OCI-LY1 (cell line): ENCODE measurements at regions not wholly inside any gene's neighbourhood (a gene's known extent, or its start where the extent isn't known, plus 50 kb on each side); places are given as distances from the start of the nearest gene placed in this dataset.

Source experiments
- H2AFZ ChIP-seq: fragments of 200-600 bp; sonication (generic), shearing (Covaris generic); 2 replicates; pipeline ENCODE4 v1.6.0; 2014; ENCODE audit warnings: antibody characterized with exemption, mild to moderate bottlenecking, low read length
- H3F3A ChIP-seq: fragments of 200-600 bp; sonication (generic), shearing (Covaris generic); 2 replicates; pipeline ENCODE4 v1.6.0; 2014; ENCODE audit warnings: mild to moderate bottlenecking, antibody characterized with exemption, low read length, moderate library complexity; ENCODE audit not compliant: insufficient read depth
- H3K27ac ChIP-seq: fragments of 200-600 bp; sonication (generic); 2 replicates; pipeline ENCODE4 v1.5.1; 2014; ENCODE audit warnings: low read length, mixed run types, mild to moderate bottlenecking, low read depth; ENCODE audit not compliant: poor library complexity, severe bottlenecking
- H3K27me3 ChIP-seq: fragments of 200-600 bp; sonication (generic); 2 replicates; pipeline ENCODE4 v1.6.0; 2014; ENCODE audit warnings: antibody characterized with exemption, mild to moderate bottlenecking, low read length, moderate library complexity; ENCODE audit not compliant: insufficient read depth
- H3K36me3 ChIP-seq: fragments of 200-600 bp; sonication (generic); 2 replicates; pipeline ENCODE4 v1.6.1; 2014; ENCODE audit warnings: mild to moderate bottlenecking, antibody characterized with exemption, low read length, moderate library complexity, mixed read lengths; ENCODE audit not compliant: insufficient read depth
- H3K4me1 ChIP-seq: fragments of 200-600 bp; sonication (generic); 2 replicates; pipeline ENCODE4 v1.5.1; 2014; ENCODE audit warnings: mild to moderate bottlenecking, low read length, moderate library complexity; ENCODE audit not compliant: insufficient read depth, severe bottlenecking
- H3K4me2 ChIP-seq: fragments of 200-600 bp; sonication (generic), shearing (Covaris generic); 2 replicates; pipeline ENCODE4 v1.6.1; 2014; ENCODE audit warnings: low read length
- H3K4me3 ChIP-seq: fragments of 200-600 bp; sonication (generic); 2 replicates; pipeline ENCODE4 v1.5.1; 2014; ENCODE audit warnings: low read length, low read depth, mild to moderate bottlenecking, mixed read lengths; ENCODE audit not compliant: poor library complexity, severe bottlenecking
- H3K79me2 ChIP-seq: fragments of 200-600 bp; shearing (Covaris generic); 2 replicates; pipeline ENCODE4 v1.6.1; 2016; ENCODE audit warnings: mixed run types, low read length, mixed read lengths; ENCODE audit not compliant: insufficient read depth
- H3K9ac ChIP-seq: fragments of 200-600 bp; sonication (generic), shearing (Covaris generic); 2 replicates; pipeline ENCODE4 v1.6.1; 2014; ENCODE audit warnings: mild to moderate bottlenecking, low read length, mixed read lengths
- H3K9me2 ChIP-seq: fragments of 200-600 bp; sonication (generic), shearing (Covaris generic); 2 replicates; pipeline ENCODE4 v1.6.1; 2014; ENCODE audit warnings: low read depth, mild to moderate bottlenecking, low read length, mixed read lengths
- H3K9me3 ChIP-seq: fragments of 200-600 bp; shearing (Covaris generic); 2 replicates; pipeline ENCODE4 v1.6.1; 2014; ENCODE audit warnings: low read length, mixed read lengths
- H4K20me1 ChIP-seq: fragments of 200-600 bp; sonication (generic), shearing (Covaris generic); 2 replicates; pipeline ENCODE4 v1.6.0; 2016; ENCODE audit warnings: mild to moderate bottlenecking, low read length; ENCODE audit not compliant: insufficient read depth
- CTCF ChIP-seq: fragments of 200-600 bp; sonication (generic), shearing (Covaris generic); IDR thresholded peaks from 2 replicates; pipeline ENCODE4 v1.5.1; 2017; ENCODE audit warnings: mild to moderate bottlenecking, antibody characterized with exemption, low read length, moderate library complexity, mixed read lengths
- EZH2 ChIP-seq: fragments of 200-600 bp; sonication (generic), shearing (Covaris generic); IDR thresholded peaks from 2 replicates; pipeline ENCODE4 v1.8.0; 2017; ENCODE audit warnings: borderline replicate concordance, mixed run types, mild to moderate bottlenecking, antibody characterized with exemption, low read length, moderate library complexity, mixed read lengths

DNA sequence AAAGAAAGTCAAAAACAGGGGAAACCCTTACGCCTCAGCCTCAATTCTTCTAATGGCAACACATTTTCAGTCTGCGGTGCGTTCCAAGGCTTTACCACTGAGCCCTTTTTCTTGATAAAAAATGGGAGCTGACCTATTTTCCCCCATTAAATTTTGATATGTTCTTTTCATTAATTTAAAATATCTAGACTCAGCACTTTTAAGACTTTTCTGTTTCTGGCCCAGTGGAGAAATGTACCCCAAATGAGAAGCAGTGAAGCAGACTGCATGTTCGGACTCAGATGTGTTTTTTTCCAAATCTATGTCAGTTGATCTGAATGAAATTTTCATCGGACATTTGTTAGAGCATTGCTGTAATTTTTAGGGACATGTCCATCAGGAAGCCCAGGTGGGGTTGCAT is 126.2 kb downstream of the SEC23IP start:
- no peak for TF ChIP-seq CTCF
- TF ChIP-seq EZH2: no peak
- Histone ChIP-seq H3K9me3 (no peaks in the 10 kb centered on the region), H3K4me3 (no peak overlapping the region), H3K79me2 (no peaks in the 10 kb centered on the region), H3K4me1 (no peaks in the 10 kb centered on the region), H3K4me2 (no peak overlapping the region), H3K27ac (no peak overlapping the region), H3K9ac (no peak overlapping the region), H3K9me2 (no peaks in the 10 kb centered on the region), H3K27me3 (no peaks in the 10 kb centered on the region; the same call in 1 of the 2 replicates), H3F3A (no peaks in the 10 kb centered on the region), H2AFZ (no peak overlapping the region), H4K20me1 (no peaks in the 10 kb centered on the region), H3K36me3 (no peaks in the 10 kb centered on the region)

- Histone ChIP-seq H3K9me2 (no peaks in the 10 kb centered on the region), H3K27me3 (no peaks in the 10 kb centered on the region; the same call in 1 of the 2 replicates), H3K4me1 (no peaks in the 10 kb centered on the region), H3K9me3 (no peaks in the 10 kb centered on the region), H2AFZ (no peak overlapping the region), H3K79me2 (no peaks in the 10 kb centered on the region), H3K4me3 (no peak overlapping the region), H3K4me2 (no peak overlapping the region), H4K20me1 (no peaks in the 10 kb centered on the region), H3K9ac (no peak overlapping the region), H3F3A (no peaks in the 10 kb centered on the region), H3K36me3 (no peaks in the 10 kb centered on the region), H3K27ac (no peak overlapping the region)
- TF ChIP-seq EZH2 (no peak), CTCF (no peak)
Observed at GRCh38 chr10:120019568-120019967, 127.0 kb downstream of the SEC23IP start.

DNA sequence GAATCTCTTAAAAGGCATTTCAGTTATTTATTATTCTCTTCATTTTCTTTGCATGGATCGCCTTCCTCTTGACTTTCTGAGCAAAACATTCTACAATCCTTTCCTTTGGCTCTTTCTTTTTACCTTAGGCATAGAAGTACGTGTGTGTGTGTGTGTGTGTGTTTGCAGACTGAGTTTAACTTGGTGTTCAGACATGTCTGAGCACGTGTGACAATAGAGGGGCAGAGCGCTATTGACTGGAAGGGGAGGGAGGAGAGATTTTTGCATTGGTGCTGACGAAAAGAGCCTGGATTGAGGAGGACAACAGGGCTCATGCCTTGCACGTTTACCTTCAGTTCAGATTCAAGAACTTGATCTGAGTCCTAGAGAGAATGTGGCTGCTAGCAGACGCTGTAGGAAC is 129.8 kb downstream of the SEC23IP start:
- Histone ChIP-seq H3K9me3 (no peaks in the 10 kb centered on the region), H3K79me2 (no peaks in the 10 kb centered on the region), H3K4me1 (no peaks in the 10 kb centered on the region), H3K27ac (no peak overlapping the region), H3K27me3 (no peaks in the 10 kb centered on the region; the same call in 1 of the 2 replicates), H3K4me3 (no peak overlapping the region), H3K9ac (no peak overlapping the region), H2AFZ (no peak overlapping the region), H3F3A (no peaks in the 10 kb centered on the region), H4K20me1 (no peaks in the 10 kb centered on the region), H3K4me2 (no peak overlapping the region), H3K9me2 (no peaks in the 10 kb centered on the region), H3K36me3 (no peaks in the 10 kb centered on the region)
- no peak for TF ChIP-seq EZH2
- TF ChIP-seq CTCF: no peak
